Body of pancreas (tissue), 4 donors: ENCODE measurements at regions not wholly inside any gene's neighbourhood (a gene's known extent, or its start where the extent isn't known, plus 50 kb on each side); places are given as distances from the start of the nearest gene placed in this dataset.

Experiments used
- CTCF ChIP-seq, 7 experiments: fragments of 450-650 bp in 4 of 7; fragments of 200-600 bp in 3 of 7; sonication (generic) in 3 of 7; IDR thresholded peaks; one replicate each; pipeline ENCODE4 v1.5.1; 2016 to 2019; ENCODE audit warnings: antibody characterized with exemption in 7 of 7
- POLR2A ChIP-seq, 3 donors: fragments of 450-650 bp; IDR thresholded peaks; one replicate each; pipeline ENCODE4 v1.6.1; 2016; ENCODE audit warnings: antibody characterized with exemption in 3 of 3, mild to moderate bottlenecking in 2 of 3

- TF ChIP-seq CTCF (IDR thresholded peaks at IDR 0.05) (no peak), POLR2A (IDR thresholded peaks at IDR 0.05) (no peak)
These were observed 73.7 kb upstream of the NRIP1 start for GRCh38 chr21:15138490-15138889.
